MM.1S (cell line): ENCODE measurements at regions not wholly inside any gene's neighbourhood (a gene's known extent, or its start where the extent isn't known, plus 50 kb on each side); places are given as distances from the start of the nearest gene placed in this dataset.
"Not testable (repeated sequence)": the region's sequence is repeated elsewhere in the genome, so short reads cannot be mapped to it uniquely, and the experiment has no call there.

Experiments used
- DNase-seq: peaks from one replicate; pipeline ENCODE4 v3.0.0-alpha.2; 2015
- H2AFZ ChIP-seq: fragments of 300-600 bp; sonication (generic); 2 replicates; pipeline ENCODE4 v1.6.0; 2016; ENCODE audit warnings: antibody characterized with exemption, low read length
- H3F3A ChIP-seq: fragments of 300-600 bp; sonication (generic); 2 replicates; pipeline ENCODE4 v1.6.1; 2016; ENCODE audit warnings: mild to moderate bottlenecking, antibody characterized with exemption, low read length, moderate library complexity, mixed read lengths; ENCODE audit not compliant: insufficient read depth
- H3K27ac ChIP-seq: fragments of 300-600 bp; sonication (generic); 2 replicates; pipeline ENCODE4 v1.5.1; 2016; ENCODE audit warnings: mild to moderate bottlenecking, low read length
- H3K27me3 ChIP-seq: fragments of 300-600 bp; sonication (generic); replicated peaks from 2 replicates; pipeline ENCODE4 v1.6.0; 2016; ENCODE audit warnings: low read length; ENCODE audit not compliant: insufficient read depth
- H3K36me3 ChIP-seq: fragments of 300-600 bp; sonication (generic); replicated peaks from 2 replicates; pipeline ENCODE4 v1.6.1; 2016; ENCODE audit warnings: mild to moderate bottlenecking, low read length, mixed read lengths; ENCODE audit not compliant: insufficient read depth
- H3K4me1 ChIP-seq: fragments of 300-600 bp; sonication (generic); 2 replicates; pipeline ENCODE4 v1.6.1; 2016; ENCODE audit warnings: low read length, mixed read lengths
- H3K4me2 ChIP-seq: fragments of 300-600 bp; sonication (generic); 2 replicates; pipeline ENCODE4 v1.6.0; 2016; ENCODE audit warnings: low read depth, low read length
- H3K4me3 ChIP-seq: fragments of 300-600 bp; sonication (generic); 2 replicates; pipeline ENCODE4 v1.5.1; 2016; ENCODE audit warnings: low read length, mixed read lengths
- H3K79me2 ChIP-seq: fragments of 300-600 bp; sonication (generic); 2 replicates; pipeline ENCODE4 v1.6.1; 2016; ENCODE audit warnings: mixed run types, low read length, mixed read lengths
- H3K9ac ChIP-seq: fragments of 300-600 bp; sonication (generic); 2 replicates; pipeline ENCODE4 v1.6.1; 2016; ENCODE audit warnings: low read length, mixed read lengths
- H3K9me2 ChIP-seq: fragments of 300-600 bp; sonication (generic); replicated peaks from 2 replicates; pipeline ENCODE4 v1.6.1; 2016; ENCODE audit warnings: mild to moderate bottlenecking, low read length, mixed read lengths; ENCODE audit not compliant: insufficient read depth
- H3K9me3 ChIP-seq: fragments of 300-600 bp; sonication (generic); replicated peaks from 2 replicates; pipeline ENCODE4 v1.6.1; 2016; ENCODE audit warnings: mild to moderate bottlenecking, low read length, mixed read lengths; ENCODE audit not compliant: insufficient read depth
- H4K20me1 ChIP-seq: fragments of 300-600 bp; sonication (generic); 2 replicates; pipeline ENCODE4 v1.6.1; 2016; ENCODE audit warnings: mild to moderate bottlenecking, low read length, moderate library complexity, mixed read lengths; ENCODE audit not compliant: insufficient read depth
- EZH2 ChIP-seq: fragments of 300-600 bp; sonication (generic); optimal IDR thresholded peaks from 2 replicates; pipeline ENCODE3; 2017; ENCODE audit warnings: low read depth, mild to moderate bottlenecking, antibody characterized with exemption, low read length, mixed read lengths
- EZH2phosphoT487 ChIP-seq: fragments of 300-600 bp; sonication (generic); IDR thresholded peaks from 2 replicates; pipeline ENCODE4 v1.6.1; 2018; ENCODE audit warnings: antibody characterized with exemption, low read length
- TF ChIP-seq, protein P1 (sequence below): fragments of 300-600 bp; sonication (generic); IDR thresholded peaks from 2 replicates; pipeline ENCODE4 v1.5.1; 2016; ENCODE audit warnings: antibody characterized with exemption, low read length, mixed read lengths

GRCh38 chr7:114148779-114149178 is 230.0 kb upstream of the PPP1R3A start:
- H3K4me2 ChIP-seq = no peak overlapping the region
- H3K36me3 ChIP-seq = no peaks in the 10 kb centered on the region
- no peak overlapping the region for H3K27ac ChIP-seq
- H3K9ac ChIP-seq = no peak overlapping the region
- TF ChIP-seq EZH2phosphoT487 = no peak
- TF ChIP-seq, protein P1, sequence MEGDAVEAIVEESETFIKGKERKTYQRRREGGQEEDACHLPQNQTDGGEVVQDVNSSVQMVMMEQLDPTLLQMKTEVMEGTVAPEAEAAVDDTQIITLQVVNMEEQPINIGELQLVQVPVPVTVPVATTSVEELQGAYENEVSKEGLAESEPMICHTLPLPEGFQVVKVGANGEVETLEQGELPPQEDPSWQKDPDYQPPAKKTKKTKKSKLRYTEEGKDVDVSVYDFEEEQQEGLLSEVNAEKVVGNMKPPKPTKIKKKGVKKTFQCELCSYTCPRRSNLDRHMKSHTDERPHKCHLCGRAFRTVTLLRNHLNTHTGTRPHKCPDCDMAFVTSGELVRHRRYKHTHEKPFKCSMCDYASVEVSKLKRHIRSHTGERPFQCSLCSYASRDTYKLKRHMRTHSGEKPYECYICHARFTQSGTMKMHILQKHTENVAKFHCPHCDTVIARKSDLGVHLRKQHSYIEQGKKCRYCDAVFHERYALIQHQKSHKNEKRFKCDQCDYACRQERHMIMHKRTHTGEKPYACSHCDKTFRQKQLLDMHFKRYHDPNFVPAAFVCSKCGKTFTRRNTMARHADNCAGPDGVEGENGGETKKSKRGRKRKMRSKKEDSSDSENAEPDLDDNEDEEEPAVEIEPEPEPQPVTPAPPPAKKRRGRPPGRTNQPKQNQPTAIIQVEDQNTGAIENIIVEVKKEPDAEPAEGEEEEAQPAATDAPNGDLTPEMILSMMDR = no peak
- no peak for TF ChIP-seq EZH2
- no peaks in the 10 kb centered on the region for H3K27me3 ChIP-seq
- H3K9me3 ChIP-seq = no peaks in the 10 kb centered on the region
- H3K79me2 ChIP-seq = no peaks in the 10 kb centered on the region
- no peak overlapping the region for H3K4me3 ChIP-seq
- no peaks in the 10 kb centered on the region for H3K9me2 ChIP-seq
- H3F3A ChIP-seq = no peaks in the 10 kb centered on the region
- no peaks in the 10 kb centered on the region for H4K20me1 ChIP-seq
- peaks cover 13% of the 10 kb centered on the region for H3K4me1 ChIP-seq
- DNase-seq = no peak
- H2AFZ ChIP-seq = no peak overlapping the region

DNA sequence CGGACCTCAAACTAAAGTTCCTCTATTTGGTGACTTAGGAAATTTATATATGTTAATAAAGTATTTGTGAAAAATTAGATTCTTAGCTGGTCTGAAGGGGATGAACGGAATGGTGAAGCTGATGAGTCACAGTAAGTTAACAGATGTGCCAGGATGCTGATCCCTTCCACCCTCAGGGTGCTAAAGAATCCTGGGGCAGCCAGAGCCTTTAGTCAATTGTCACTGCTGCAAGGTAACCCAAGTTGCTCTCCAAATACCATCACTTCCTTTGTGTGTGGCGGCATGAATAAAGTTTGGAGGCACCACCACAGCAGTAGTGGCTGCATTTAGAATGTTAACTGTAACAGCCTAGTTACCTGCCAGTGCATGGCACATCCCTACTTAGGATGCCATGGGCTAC is 222.6 kb upstream of the PPP1R3A start:
- no peaks in the 10 kb centered on the region for H3K9me3 ChIP-seq
- no peaks in the 10 kb centered on the region for H3K9me2 ChIP-seq
- H3K4me2 ChIP-seq = no peak overlapping the region
- no peak overlapping the region for H2AFZ ChIP-seq
- H3K4me3 ChIP-seq = no peak overlapping the region
- H4K20me1 ChIP-seq = no peaks in the 10 kb centered on the region
- no peaks in the 10 kb centered on the region for H3K36me3 ChIP-seq
- H3K79me2 ChIP-seq = no peaks in the 10 kb centered on the region
- H3K27me3 ChIP-seq = no peaks in the 10 kb centered on the region
- no peak overlapping the region for H3K27ac ChIP-seq
- H3K9ac ChIP-seq = no peak overlapping the region
- TF ChIP-seq, protein P1 = no peak
- TF ChIP-seq EZH2phosphoT487 = no peak
- no peak for TF ChIP-seq EZH2
- H3F3A ChIP-seq = no peaks in the 10 kb centered on the region
- H3K4me1 ChIP-seq = no peaks in the 10 kb centered on the region
- DNase-seq = no peak

- Histone ChIP-seq H2AFZ (no peak overlapping the region), H3K4me1 (no peaks in the 10 kb centered on the region), H3K79me2 (no peaks in the 10 kb centered on the region), H3K4me3 (no peak overlapping the region), H3K9me2 (no peaks in the 10 kb centered on the region), H3K27me3 (no peaks in the 10 kb centered on the region), H3K4me2 (no peak overlapping the region), H4K20me1 (no peaks in the 10 kb centered on the region), H3F3A (no peaks in the 10 kb centered on the region), H3K9me3 (no peaks in the 10 kb centered on the region), H3K9ac (no peak overlapping the region), H3K27ac (no peak overlapping the region), H3K36me3 (no peaks in the 10 kb centered on the region)
- TF ChIP-seq, protein P1 = no peak
- no peak for TF ChIP-seq EZH2
- no peak for TF ChIP-seq EZH2phosphoT487
- no peak for DNase-seq
Observed at GRCh38 chr7:114140561-114140960, 221.8 kb upstream of the PPP1R3A start.

DNA sequence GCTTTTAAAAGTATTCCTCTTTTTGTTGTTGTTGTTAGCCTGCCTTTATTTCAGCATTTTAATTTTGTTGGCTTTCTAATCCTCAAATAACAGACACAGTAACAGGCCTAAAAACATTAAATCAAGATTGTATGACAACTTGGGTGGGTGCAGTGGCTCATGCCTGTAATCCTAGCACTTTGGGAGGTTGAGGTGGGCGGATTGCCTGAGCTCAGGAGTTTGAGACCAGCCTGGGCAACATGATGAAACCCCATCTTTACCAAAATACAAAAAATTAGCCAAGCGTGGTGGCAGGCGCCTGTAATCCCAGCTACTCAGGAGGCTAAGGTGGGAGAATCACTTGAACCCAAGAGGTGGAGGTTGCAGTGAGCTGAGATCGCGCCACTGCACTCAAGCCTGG is 220.9 kb upstream of the PPP1R3A start:
- not testable (repeated sequence) for H3K9me2 ChIP-seq, H3K27me3 ChIP-seq, H3K9ac ChIP-seq, H4K20me1 ChIP-seq, H3K4me3 ChIP-seq, H2AFZ ChIP-seq, H3K27ac ChIP-seq, DNase-seq, H3K9me3 ChIP-seq, H3F3A ChIP-seq, H3K4me1 ChIP-seq, H3K79me2 ChIP-seq, H3K36me3 ChIP-seq, H3K4me2 ChIP-seq
